Spinal cord (tissue), 9 donors: ENCODE measurements at regions not wholly inside any gene's neighbourhood (a gene's known extent, or its start where the extent isn't known, plus 50 kb on each side); places are given as distances from the start of the nearest gene placed in this dataset.
A peak's percentile ranks its signal among the peaks of the same experiment; 100 is the strongest.

Source experiments
- DNase-seq, 6 donors: peaks; one replicate each; pipeline versions ENCODE4 v3.0.0 to v3.0.0-alpha.2; 2013 to 2015; ENCODE audit warnings: low spot score in 6 of 6, low read depth in 4 of 6
- H3K27ac ChIP-seq: one replicate; pipeline ENCODE4 v1.5.1; 2013; ENCODE audit warnings: low read depth, low read length, control low read depth
- H3K27me3 ChIP-seq: one replicate; pipeline ENCODE4 v1.6.1; 2013; ENCODE audit warnings: low read length; ENCODE audit not compliant: control insufficient read depth, insufficient read depth
- H3K36me3 ChIP-seq: one replicate; pipeline ENCODE4 v1.6.1; 2013; ENCODE audit warnings: low read length; ENCODE audit not compliant: control insufficient read depth, insufficient read depth
- H3K4me1 ChIP-seq: one replicate; pipeline ENCODE4 v1.6.1; 2013; ENCODE audit warnings: low read length; ENCODE audit not compliant: control insufficient read depth, insufficient read depth
- H3K4me3 ChIP-seq: one replicate; pipeline ENCODE4 v1.5.1; 2013; ENCODE audit warnings: low read depth, low read length, control low read depth
- H3K9me3 ChIP-seq: one replicate; pipeline ENCODE4 v1.6.1; 2013; ENCODE audit warnings: low read length; ENCODE audit not compliant: control insufficient read depth, insufficient read depth
- WGBS: methylation state at CpG from one replicate; pipeline ENCODE4 v1.1.5; 2013; ENCODE audit warnings: missing lambda C conversion rate; ENCODE audit not compliant: insufficient coverage; 5-methylcytosine and 5-hydroxymethylcytosine counted together
- donor health status: healthy.

DNA sequence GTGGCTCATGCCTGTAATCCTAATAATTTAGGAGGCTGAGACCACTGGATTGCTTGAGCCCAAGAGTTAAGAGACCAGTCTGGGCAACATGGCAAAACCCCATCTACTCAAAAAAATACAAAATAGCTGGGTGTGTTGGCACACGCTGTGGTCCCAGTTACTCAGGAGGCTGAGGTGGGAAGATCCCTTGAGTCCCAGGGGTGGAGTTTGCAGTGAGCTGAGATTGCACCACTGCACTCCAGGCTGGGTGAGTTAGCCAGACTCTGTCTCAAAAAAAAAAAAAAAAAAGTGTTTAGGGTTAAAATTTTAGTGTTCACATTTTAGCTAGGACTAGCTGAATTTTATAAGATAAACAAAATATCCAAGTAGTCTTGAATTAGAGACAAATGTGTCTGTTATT lies 1340.1 kb upstream of the EPHA6 start:
- no peak overlapping the region for H3K4me3 ChIP-seq
- no peak overlapping the region for H3K27ac ChIP-seq
- DNase-seq, result no peak
- H3K27me3 ChIP-seq, result no peaks in the 10 kb centered on the region
- no peaks in the 10 kb centered on the region for H3K9me3 ChIP-seq
- no CpG with 5 or more reads among the region's 1 CpG for WGBS
- H3K36me3 ChIP-seq, result no peaks in the 10 kb centered on the region
- no peaks in the 10 kb centered on the region for H3K4me1 ChIP-seq

DNA sequence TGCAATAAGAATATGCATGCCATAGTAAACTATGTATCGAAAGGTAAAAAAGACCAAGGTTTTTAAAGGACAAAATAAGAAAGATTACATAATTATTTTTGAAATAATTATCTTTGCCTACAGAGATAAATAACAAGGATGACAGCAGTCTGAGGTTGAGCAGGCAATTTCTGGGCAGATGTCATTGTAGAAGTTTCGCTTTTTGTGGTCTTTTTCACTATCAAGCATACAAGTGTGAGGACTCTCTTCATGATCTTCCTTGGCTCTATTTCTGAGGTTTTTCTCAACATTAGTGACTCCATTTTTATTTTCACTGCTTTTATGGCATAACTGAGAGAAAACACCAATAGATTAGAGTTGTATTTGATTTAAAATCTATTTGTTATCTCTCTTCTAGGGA lies 1337.9 kb upstream of the EPHA6 start:
- no peak for DNase-seq
- Histone ChIP-seq H3K4me1 (no peaks in the 10 kb centered on the region), H3K36me3 (no peaks in the 10 kb centered on the region), H3K4me3 (no peak overlapping the region), H3K9me3 (no peaks in the 10 kb centered on the region), H3K27ac (no peak overlapping the region), H3K27me3 (no peaks in the 10 kb centered on the region)
- WGBS, result no CpG with 5 or more reads among the region's 2 CpGs

DNA sequence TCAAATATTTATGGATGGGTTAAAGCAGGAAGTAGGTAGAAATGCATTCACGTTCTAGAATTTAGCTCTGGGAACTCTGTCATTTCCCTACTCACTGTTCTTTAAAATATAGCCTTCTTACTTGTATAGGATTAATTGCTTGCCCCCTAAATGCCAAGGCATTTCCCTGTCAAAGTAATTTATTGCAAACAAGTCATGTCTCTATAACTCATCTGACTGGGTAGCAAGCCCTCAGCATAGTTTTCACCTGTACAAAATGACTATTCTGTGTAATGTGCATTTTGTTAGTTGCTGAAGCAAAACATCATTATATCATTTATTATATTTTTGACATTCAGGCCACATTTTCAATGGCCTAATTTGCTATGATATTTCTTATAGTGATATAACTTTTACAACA lies 1308.2 kb upstream of the EPHA6 start:
- no CpG with 5 or more reads among the region's 1 CpG for WGBS
- H3K36me3 ChIP-seq, result no peaks in the 10 kb centered on the region
- peaks cover 1% of the 10 kb centered on the region for H3K9me3 ChIP-seq
- H3K4me3 ChIP-seq, result no peak overlapping the region
- H3K27ac ChIP-seq, result no peak overlapping the region
- no peaks in the 10 kb centered on the region for H3K4me1 ChIP-seq
- no peaks in the 10 kb centered on the region for H3K27me3 ChIP-seq
- DNase-seq, result peak in 1 of 6 donors; percentile 5

DNA sequence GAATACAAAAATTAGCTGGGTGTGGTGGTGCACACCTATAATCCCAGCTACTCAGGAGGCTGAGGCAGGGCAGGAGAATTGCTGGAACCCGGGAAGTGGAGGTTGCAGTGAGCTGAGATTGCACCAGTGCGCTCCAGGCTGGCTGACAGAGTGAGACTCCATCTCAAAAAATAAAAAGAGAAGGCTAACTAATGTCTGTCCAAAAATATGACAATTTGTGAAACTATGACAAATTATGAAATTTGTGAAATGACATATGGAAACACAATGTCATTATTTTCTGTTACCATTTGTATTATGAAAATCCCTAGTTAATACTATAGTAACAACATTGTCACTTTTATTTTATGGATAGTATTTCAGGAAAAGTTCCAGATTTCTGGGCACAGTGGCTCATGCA lies 1306.3 kb upstream of the EPHA6 start:
- no CpG with 5 or more reads among the region's 2 CpGs for WGBS
- H3K4me3 ChIP-seq, result no peak overlapping the region

DNA sequence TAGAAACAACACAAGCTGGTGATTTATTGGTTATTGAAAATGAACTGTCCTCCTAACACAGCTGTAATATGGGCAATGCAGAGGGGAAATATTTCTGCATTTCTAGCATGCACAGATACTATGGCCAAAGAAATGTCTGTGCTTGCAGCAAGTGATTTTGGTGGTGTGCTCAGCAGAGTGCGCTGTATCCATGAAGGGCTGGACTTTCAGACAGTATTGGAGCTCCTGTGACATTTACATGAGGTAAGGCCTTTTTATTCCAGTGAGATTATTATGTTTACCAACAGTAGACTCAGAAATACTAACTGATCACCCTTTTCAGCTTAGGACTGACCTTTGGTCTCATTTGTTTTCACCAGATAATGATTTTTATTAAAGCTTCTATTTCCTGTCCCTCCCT lies 1302.6 kb upstream of the EPHA6 start:
- Histone ChIP-seq H3K27me3 (no peaks in the 10 kb centered on the region), H3K4me3 (no peak overlapping the region), H3K27ac (no peak overlapping the region), H3K36me3 (no peaks in the 10 kb centered on the region), H3K4me1 (no peaks in the 10 kb centered on the region), H3K9me3 (peaks cover 1% of the 10 kb centered on the region)
- peak in 1 of 6 donors; percentile 16 for DNase-seq
- no CpG with 5 or more reads among the region's 1 CpG for WGBS

More for the DNA sequence above, 1306.3 kb upstream of the EPHA6 start:
- no peak overlapping the region for H3K27ac ChIP-seq
- DNase-seq, result no peak
- H3K36me3 ChIP-seq, result no peaks in the 10 kb centered on the region
- H3K27me3 ChIP-seq, result no peaks in the 10 kb centered on the region
- H3K4me1 ChIP-seq, result no peaks in the 10 kb centered on the region
- H3K9me3 ChIP-seq, result peaks cover 1% of the 10 kb centered on the region

DNA sequence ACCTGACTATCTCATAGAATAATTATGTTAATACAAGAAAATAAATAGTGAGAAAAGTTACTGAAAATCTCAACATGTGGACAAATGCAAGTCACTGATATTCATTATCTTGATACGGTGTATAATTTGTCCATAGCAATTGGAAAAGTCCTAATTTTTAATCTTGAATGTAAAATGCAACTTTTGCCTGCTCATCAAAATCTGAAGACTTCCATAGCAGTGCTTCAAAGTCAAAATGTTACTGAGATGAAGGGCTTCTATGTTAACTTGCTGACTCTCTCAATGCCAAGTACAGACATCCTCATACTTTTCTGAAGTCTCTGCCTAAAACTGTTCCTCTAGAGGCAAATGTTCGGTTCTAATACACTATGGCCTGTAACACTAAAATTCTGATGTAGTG lies 1300.1 kb upstream of the EPHA6 start:
- H3K9me3 ChIP-seq, result peaks cover 1% of the 10 kb centered on the region
- no peaks in the 10 kb centered on the region for H3K4me1 ChIP-seq
- H3K27me3 ChIP-seq, result no peaks in the 10 kb centered on the region
- WGBS, result 100% methylated on average over 1 of the region's 2 CpGs
- DNase-seq, result no peak
- no peak overlapping the region for H3K27ac ChIP-seq
- H3K36me3 ChIP-seq, result no peaks in the 10 kb centered on the region
- no peak overlapping the region for H3K4me3 ChIP-seq

DNA sequence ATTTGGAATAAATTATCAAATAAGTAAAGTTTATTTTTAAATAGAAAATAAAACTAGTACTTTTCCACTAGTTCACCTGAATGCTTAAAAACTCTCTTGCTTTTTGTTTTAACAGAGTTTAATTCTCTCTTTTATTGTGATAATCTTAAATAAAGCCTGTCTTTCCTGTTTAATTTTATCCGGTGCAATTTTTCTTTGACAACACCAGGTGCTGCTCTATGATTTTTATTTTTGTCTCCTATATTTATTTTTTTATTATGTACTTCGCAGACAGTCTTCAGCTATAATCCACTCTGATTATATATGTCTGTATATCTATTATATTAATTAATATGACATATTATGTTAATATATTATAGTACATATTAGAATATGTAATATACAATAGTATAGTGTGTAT lies 1293.0 kb upstream of the EPHA6 start:
- Histone ChIP-seq H3K4me3 (no peak overlapping the region), H3K36me3 (no peaks in the 10 kb centered on the region), H3K27me3 (no peaks in the 10 kb centered on the region), H3K4me1 (no peaks in the 10 kb centered on the region), H3K9me3 (peaks cover 2% of the 10 kb centered on the region), H3K27ac (no peak overlapping the region)
- DNase-seq, result no peak
- WGBS, result no CpG with 5 or more reads among the region's 2 CpGs

DNA sequence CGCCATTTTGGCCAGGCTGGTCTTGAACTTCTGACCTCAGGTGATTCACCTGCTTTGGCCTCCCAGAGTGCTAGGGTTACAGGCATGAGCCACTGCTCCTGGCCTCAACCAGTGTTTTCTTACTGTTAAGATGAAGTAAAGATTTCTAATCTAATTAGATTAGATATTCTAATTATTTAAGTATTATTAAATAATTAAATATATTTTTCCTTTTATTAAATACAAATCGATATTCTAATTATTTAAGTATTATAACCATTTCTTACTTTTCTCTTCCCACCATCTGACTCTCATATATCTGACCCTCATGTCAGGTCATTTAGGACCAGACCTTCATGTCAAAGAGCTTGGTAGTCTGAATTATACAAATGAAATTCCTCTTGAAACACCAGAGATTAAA lies 1291.9 kb upstream of the EPHA6 start:
- Histone ChIP-seq H3K27me3 (no peaks in the 10 kb centered on the region), H3K4me3 (no peak overlapping the region), H3K9me3 (peaks cover 2% of the 10 kb centered on the region), H3K27ac (no peak overlapping the region), H3K36me3 (no peaks in the 10 kb centered on the region), H3K4me1 (no peaks in the 10 kb centered on the region)
- no CpG with 5 or more reads among the region's 2 CpGs for WGBS
- no peak for DNase-seq

DNA sequence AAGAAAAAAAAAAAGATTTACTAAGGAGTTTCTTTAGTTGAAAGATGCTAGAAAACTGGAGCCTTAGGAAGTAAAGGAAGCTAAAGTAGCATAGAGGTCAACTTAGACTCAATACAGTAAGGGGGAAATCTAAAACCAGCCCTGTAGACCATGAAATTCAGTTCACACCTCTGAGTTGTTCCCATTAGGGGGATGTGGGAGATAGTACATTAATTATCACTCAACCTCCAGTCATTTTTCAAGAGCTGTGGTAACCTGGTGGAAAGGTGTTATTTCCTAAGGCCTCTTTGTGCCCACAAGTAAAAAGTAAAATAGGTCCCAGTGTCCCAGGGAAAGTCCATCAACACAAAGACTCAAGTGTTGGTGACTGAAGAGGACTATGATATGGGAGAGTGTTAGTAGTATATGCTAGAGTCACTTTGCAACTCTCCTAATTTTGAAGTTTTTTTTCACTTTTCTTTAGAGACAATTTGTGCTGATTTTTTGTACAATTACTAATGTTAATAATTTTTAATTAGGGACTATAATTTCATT lies 1274.4 kb upstream of the EPHA6 start:
- Histone ChIP-seq H3K27me3 (no peaks in the 10 kb centered on the region), H3K36me3 (no peaks in the 10 kb centered on the region), H3K4me1 (no peaks in the 10 kb centered on the region), H3K4me3 (no peak overlapping the region), H3K27ac (no peak overlapping the region), H3K9me3 (no peaks in the 10 kb centered on the region)
- no peak for DNase-seq

DNA sequence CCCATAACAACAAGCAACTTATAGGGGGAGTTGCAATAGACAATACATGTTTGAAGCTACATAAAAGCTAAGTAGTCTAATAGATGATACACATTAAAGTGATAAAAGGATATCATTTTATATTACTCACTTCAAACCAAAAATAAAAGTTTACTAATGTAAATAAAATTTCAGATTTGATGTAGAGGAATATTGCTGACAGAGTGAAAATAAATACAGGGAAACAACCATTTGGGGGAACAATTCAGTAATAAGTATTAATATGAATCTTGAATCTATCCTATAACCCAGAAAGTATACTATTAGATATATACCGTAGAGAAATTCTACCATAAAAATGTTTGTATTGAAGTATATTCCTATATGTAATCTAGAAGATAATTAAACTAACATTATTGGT lies 1248.9 kb upstream of the EPHA6 start:
- no peak for DNase-seq
- WGBS, result no CpG with 5 or more reads among the region's 1 CpG
- Histone ChIP-seq H3K9me3 (peaks cover 2% of the 10 kb centered on the region), H3K27me3 (no peaks in the 10 kb centered on the region), H3K27ac (no peak overlapping the region), H3K4me1 (no peaks in the 10 kb centered on the region), H3K4me3 (no peak overlapping the region), H3K36me3 (no peaks in the 10 kb centered on the region)
